Esophagus squamous epithelium (tissue), 4 donors: ENCODE measurements at regions not wholly inside any gene's neighbourhood (a gene's known extent, or its start where the extent isn't known, plus 50 kb on each side); places are given as distances from the start of the nearest gene placed in this dataset.

Experiments
- POLR2A ChIP-seq, 4 donors: fragments of 450-650 bp; IDR thresholded peaks; one replicate each; pipeline ENCODE4 v1.6.1; 2017; ENCODE audit warnings: antibody characterized with exemption in 4 of 4, mild to moderate bottlenecking in 4 of 4, moderate library complexity in 3 of 4
- TF ChIP-seq, protein P1 (sequence below), 6 experiments: fragments of 450-650 bp in 4 of 6; fragments of 200-600 bp in 2 of 6; sonication (generic) in 2 of 6; IDR thresholded peaks; one replicate each; pipeline ENCODE4 v1.5.1; 2016 to 2019; ENCODE audit warnings: antibody characterized with exemption in 6 of 6, mild to moderate bottlenecking in 4 of 6, moderate library complexity in 4 of 6

DNA sequence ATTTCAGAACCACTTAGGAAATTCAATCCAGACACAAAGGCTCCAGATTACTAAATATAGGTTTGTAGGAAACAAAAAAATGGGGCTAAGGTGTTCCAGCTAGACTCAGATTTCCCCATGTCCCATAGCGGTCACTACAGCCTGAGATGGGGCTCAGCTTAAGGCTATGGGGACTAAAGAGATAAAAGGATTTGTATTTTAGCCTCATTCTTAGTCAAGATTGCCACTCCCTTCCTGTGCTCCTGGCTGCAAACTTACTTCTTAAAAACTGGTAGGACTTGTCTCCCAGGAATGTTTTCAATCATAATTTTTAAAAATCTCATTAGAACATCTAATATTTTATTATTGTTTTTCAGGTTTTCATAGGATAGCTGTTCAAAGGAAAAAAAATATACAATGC, 253.8 kb upstream of the DAB2 start:
- TF ChIP-seq, protein P1, sequence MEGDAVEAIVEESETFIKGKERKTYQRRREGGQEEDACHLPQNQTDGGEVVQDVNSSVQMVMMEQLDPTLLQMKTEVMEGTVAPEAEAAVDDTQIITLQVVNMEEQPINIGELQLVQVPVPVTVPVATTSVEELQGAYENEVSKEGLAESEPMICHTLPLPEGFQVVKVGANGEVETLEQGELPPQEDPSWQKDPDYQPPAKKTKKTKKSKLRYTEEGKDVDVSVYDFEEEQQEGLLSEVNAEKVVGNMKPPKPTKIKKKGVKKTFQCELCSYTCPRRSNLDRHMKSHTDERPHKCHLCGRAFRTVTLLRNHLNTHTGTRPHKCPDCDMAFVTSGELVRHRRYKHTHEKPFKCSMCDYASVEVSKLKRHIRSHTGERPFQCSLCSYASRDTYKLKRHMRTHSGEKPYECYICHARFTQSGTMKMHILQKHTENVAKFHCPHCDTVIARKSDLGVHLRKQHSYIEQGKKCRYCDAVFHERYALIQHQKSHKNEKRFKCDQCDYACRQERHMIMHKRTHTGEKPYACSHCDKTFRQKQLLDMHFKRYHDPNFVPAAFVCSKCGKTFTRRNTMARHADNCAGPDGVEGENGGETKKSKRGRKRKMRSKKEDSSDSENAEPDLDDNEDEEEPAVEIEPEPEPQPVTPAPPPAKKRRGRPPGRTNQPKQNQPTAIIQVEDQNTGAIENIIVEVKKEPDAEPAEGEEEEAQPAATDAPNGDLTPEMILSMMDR (IDR thresholded peaks at IDR 0.05), result no peak
- TF ChIP-seq POLR2A (IDR thresholded peaks at IDR 0.05), result no peak
